ENCODE measurements at regions not wholly inside any gene's neighbourhood (a gene's known extent, or its start where the extent isn't known, plus 50 kb on each side); places are given as distances from the start of the nearest gene placed in this dataset.

GRCh38 chr4:126174627-126175026 is 859.9 kb downstream of the FAT4 start:
- Histone ChIP-seq H3K9me3 (ENCODE audit: control insufficient read depth in 2 of 3, insufficient read depth in 1 of 3, low read length in 3 of 3) (no peaks in the 10 kb centered on the region), H3K4me3 (ENCODE audit: low read length in 3 of 3) (no peak overlapping the region), H3K27ac (ENCODE audit: low read depth in 2 of 2, low read length in 2 of 2) (no peak overlapping the region), H3K27me3 (ENCODE audit: control insufficient read depth, insufficient read depth, low read length) (no peaks in the 10 kb centered on the region), H3K9ac (ENCODE audit: low read length in 3 of 3) (no peak overlapping the region), H3K36me3 (ENCODE audit: control insufficient read depth in 2 of 3, insufficient read depth in 3 of 3, low read length in 3 of 3) (no peaks in the 10 kb centered on the region), H3K4me1 (ENCODE audit: control insufficient read depth in 2 of 3, insufficient read depth in 2 of 3, low read depth in 1 of 3, low read length in 3 of 3) (no peaks in the 10 kb centered on the region)
- intact Hi-C loops (cut with DNase I) = no loop called here
- no peak for FAIRE-seq
- TF ChIP-seq, protein P1, sequence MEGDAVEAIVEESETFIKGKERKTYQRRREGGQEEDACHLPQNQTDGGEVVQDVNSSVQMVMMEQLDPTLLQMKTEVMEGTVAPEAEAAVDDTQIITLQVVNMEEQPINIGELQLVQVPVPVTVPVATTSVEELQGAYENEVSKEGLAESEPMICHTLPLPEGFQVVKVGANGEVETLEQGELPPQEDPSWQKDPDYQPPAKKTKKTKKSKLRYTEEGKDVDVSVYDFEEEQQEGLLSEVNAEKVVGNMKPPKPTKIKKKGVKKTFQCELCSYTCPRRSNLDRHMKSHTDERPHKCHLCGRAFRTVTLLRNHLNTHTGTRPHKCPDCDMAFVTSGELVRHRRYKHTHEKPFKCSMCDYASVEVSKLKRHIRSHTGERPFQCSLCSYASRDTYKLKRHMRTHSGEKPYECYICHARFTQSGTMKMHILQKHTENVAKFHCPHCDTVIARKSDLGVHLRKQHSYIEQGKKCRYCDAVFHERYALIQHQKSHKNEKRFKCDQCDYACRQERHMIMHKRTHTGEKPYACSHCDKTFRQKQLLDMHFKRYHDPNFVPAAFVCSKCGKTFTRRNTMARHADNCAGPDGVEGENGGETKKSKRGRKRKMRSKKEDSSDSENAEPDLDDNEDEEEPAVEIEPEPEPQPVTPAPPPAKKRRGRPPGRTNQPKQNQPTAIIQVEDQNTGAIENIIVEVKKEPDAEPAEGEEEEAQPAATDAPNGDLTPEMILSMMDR (IDR thresholded peaks at IDR 0.05; ENCODE audit: borderline replicate concordance, extremely low read depth, insufficient read depth) = no peak
- DNase-seq = no peak

DNA sequence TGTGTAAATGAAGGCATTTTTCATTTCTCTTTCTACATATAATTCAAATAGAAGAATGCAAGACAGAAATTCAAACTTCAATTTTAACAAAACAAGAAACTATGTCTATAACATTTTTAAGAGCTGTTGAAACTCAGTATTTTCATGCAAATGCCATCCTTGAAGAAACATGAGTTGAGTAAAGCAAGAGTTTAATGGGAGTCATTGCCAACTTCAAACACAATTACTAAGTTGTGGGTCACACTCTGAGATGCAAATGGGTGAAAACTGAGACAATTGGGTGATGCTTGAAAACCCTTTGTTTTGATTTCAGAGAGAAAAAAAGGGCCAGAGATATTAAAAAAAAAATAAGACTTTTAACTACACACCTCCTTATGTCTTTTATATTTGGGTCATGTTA is 865.9 kb downstream of the FAT4 start:
- FAIRE-seq = no peak

DNA sequence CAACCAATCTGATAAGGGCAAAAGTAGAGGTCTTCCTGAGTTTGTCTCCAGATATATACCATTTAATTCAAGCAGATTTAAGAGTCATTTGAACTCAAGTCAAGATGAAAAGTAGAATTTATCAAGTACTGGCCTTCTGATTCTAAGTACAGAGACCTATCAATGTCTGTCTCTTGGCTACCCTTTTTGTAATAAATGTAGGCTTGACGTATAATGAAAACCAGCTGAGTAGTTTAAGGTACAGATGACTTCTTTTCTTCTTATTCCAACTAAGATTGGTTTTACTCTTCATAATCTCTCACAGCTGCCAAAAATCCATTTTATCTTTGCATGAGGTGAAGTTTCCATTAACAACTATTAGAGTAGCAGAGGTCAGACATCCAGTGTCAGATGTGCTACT is 867.6 kb downstream of the FAT4 start:
- no peaks in the 10 kb centered on the region for H3K27me3 ChIP-seq (ENCODE audit: control insufficient read depth, insufficient read depth, low read length)
- no peak overlapping the region for H3K27ac ChIP-seq (ENCODE audit: low read depth in 2 of 2, low read length in 2 of 2)
- no peak overlapping the region for H3K9ac ChIP-seq (ENCODE audit: low read length in 3 of 3)
- DNase-seq = no peak
- no peak for FAIRE-seq
- intact Hi-C loops (cut with DNase I) = no loop called here
- no peaks in the 10 kb centered on the region for H3K4me1 ChIP-seq (ENCODE audit: control insufficient read depth in 2 of 3, insufficient read depth in 2 of 3, low read depth in 1 of 3, low read length in 3 of 3)
- H3K36me3 ChIP-seq (ENCODE audit: control insufficient read depth in 2 of 3, insufficient read depth in 3 of 3, low read length in 3 of 3) = no peaks in the 10 kb centered on the region
- no peak overlapping the region for H3K4me3 ChIP-seq (ENCODE audit: low read length in 3 of 3)
- TF ChIP-seq, protein P1 (IDR thresholded peaks at IDR 0.05; ENCODE audit: borderline replicate concordance, extremely low read depth, insufficient read depth) = no peak
- no peaks in the 10 kb centered on the region for H3K9me3 ChIP-seq (ENCODE audit: control insufficient read depth in 2 of 3, insufficient read depth in 1 of 3, low read length in 3 of 3)

More for the DNA sequence above, 865.9 kb downstream of the FAT4 start:
- Histone ChIP-seq H3K4me1 (ENCODE audit: control insufficient read depth in 2 of 3, insufficient read depth in 2 of 3, low read depth in 1 of 3, low read length in 3 of 3) (no peaks in the 10 kb centered on the region), H3K9ac (ENCODE audit: low read length in 3 of 3) (no peak overlapping the region), H3K27me3 (ENCODE audit: control insufficient read depth, insufficient read depth, low read length) (no peaks in the 10 kb centered on the region), H3K9me3 (ENCODE audit: control insufficient read depth in 2 of 3, insufficient read depth in 1 of 3, low read length in 3 of 3) (no peaks in the 10 kb centered on the region), H3K27ac (ENCODE audit: low read depth in 2 of 2, low read length in 2 of 2) (no peak overlapping the region), H3K36me3 (ENCODE audit: control insufficient read depth in 2 of 3, insufficient read depth in 3 of 3, low read length in 3 of 3) (no peaks in the 10 kb centered on the region), H3K4me3 (ENCODE audit: low read length in 3 of 3) (no peak overlapping the region)
- DNase-seq = no peak
- intact Hi-C loops (cut with DNase I) = no loop called here
- TF ChIP-seq, protein P1 (IDR thresholded peaks at IDR 0.05; ENCODE audit: borderline replicate concordance, extremely low read depth, insufficient read depth) = no peak

GRCh38 chr4:126182786-126183185 is 868.0 kb downstream of the FAT4 start:
- Histone ChIP-seq H3K9ac (ENCODE audit: low read length in 3 of 3) (no peak overlapping the region), H3K27ac (ENCODE audit: low read depth in 2 of 2, low read length in 2 of 2) (no peak overlapping the region), H3K27me3 (ENCODE audit: control insufficient read depth, insufficient read depth, low read length) (no peaks in the 10 kb centered on the region), H3K36me3 (ENCODE audit: control insufficient read depth in 2 of 3, insufficient read depth in 3 of 3, low read length in 3 of 3) (no peaks in the 10 kb centered on the region), H3K4me1 (ENCODE audit: control insufficient read depth in 2 of 3, insufficient read depth in 2 of 3, low read depth in 1 of 3, low read length in 3 of 3) (no peaks in the 10 kb centered on the region), H3K4me3 (ENCODE audit: low read length in 3 of 3) (no peak overlapping the region), H3K9me3 (ENCODE audit: control insufficient read depth in 2 of 3, insufficient read depth in 1 of 3, low read length in 3 of 3) (no peaks in the 10 kb centered on the region)
- intact Hi-C loops (cut with DNase I) = no loop called here
- FAIRE-seq (no peak), DNase-seq (no peak)
- TF ChIP-seq, protein P1 (IDR thresholded peaks at IDR 0.05; ENCODE audit: borderline replicate concordance, extremely low read depth, insufficient read depth) = no peak

All from kidney (tissue), 13 donors.